WTC11 (cell line): ENCODE measurements at regions not wholly inside any gene's neighbourhood (a gene's known extent, or its start where the extent isn't known, plus 50 kb on each side); places are given as distances from the start of the nearest gene placed in this dataset.

ENCODE experiments used
- ATAC-seq: fragments of 200-7000 bp; cut with Tn5 transposase; 2 replicates; pipeline ENCODE4 v1.10.0; 2021; ENCODE audit warnings: mild to moderate bottlenecking, moderate library complexity
- CTCF ChIA-PET: fragments of 300-600 bp; sonication (Branson Sonifier 250); formaldehyde crosslinking; loops from one replicate; lab custom pipeline; 2021; ENCODE audit warnings: antibody characterized with exemption; lab: Charles Lee
- POLR2A ChIA-PET: fragments of 350-600 bp; sonication (Branson Sonifier 250); formaldehyde crosslinking; loops from one replicate; lab custom pipeline; 2021; ENCODE audit warnings: antibody characterized with exemption; lab: Charles Lee
- DNase-seq: peaks from one replicate; pipeline ENCODE4 v3.0.0; 2021; ENCODE audit warnings: low spot score
- H3K27ac Mint-ChIP-seq: 2 replicates; pipeline ENCODE4 v1.8.0; 2021; ENCODE audit warnings: mixed read lengths
- H3K27me3 Mint-ChIP-seq: 2 replicates; pipeline ENCODE4 v1.8.0; 2021; ENCODE audit warnings: low read depth, mild to moderate bottlenecking, moderate library complexity, mixed read lengths
- H3K36me3 Mint-ChIP-seq: 2 replicates; pipeline ENCODE4 v1.8.0; 2021; ENCODE audit warnings: mixed read lengths
- H3K4me1 Mint-ChIP-seq: 2 replicates; pipeline ENCODE4 v1.8.0; 2022; ENCODE audit warnings: mixed read lengths
- H3K4me3 Mint-ChIP-seq: 2 replicates; pipeline ENCODE4 v1.8.0; 2021; ENCODE audit warnings: mild to moderate bottlenecking, moderate library complexity, mixed read lengths
- H3K9me3 Mint-ChIP-seq: 2 replicates; pipeline ENCODE4 v1.8.0; 2021; ENCODE audit warnings: mixed read lengths
- CBFB ChIP-seq: sonication (generic); formaldehyde crosslinking; IDR thresholded peaks from 2 replicates; pipeline ENCODE4 v1.8.1; 2022; ENCODE audit warnings: mild to moderate bottlenecking, low read depth, missing genetic modification reagents
- CREB1 ChIP-seq: sonication (generic); formaldehyde crosslinking; IDR thresholded peaks from 2 replicates; pipeline ENCODE4 v1.8.0; 2023; ENCODE audit warnings: mild to moderate bottlenecking, missing genetic modification reagents
- CREM ChIP-seq: sonication (generic); formaldehyde crosslinking; IDR thresholded peaks from 2 replicates; pipeline ENCODE4 v1.8.1; 2022; ENCODE audit warnings: mild to moderate bottlenecking, missing genetic modification reagents, moderate library complexity
- ETV6 ChIP-seq: sonication (generic); formaldehyde crosslinking; IDR thresholded peaks from 2 replicates; pipeline ENCODE4 v1.8.1; 2022; ENCODE audit warnings: mild to moderate bottlenecking, missing genetic modification reagents
- GRHL2 ChIP-seq: fragments of 250-450 bp; sonication (Bioruptor Pico); IDR thresholded peaks from 2 replicates; pipeline ENCODE4 v1.8.0; 2022; ENCODE audit warnings: mild to moderate bottlenecking, moderate library complexity; ENCODE audit not compliant: insufficient replicate concordance, severe bottlenecking
- MYBL2 ChIP-seq: sonication (generic); formaldehyde crosslinking; IDR thresholded peaks from 2 replicates; pipeline ENCODE4 v1.8.1; 2023; ENCODE audit warnings: mild to moderate bottlenecking, moderate library complexity, missing genetic modification reagents
- PRDM15 ChIP-seq: sonication (generic); formaldehyde crosslinking; IDR thresholded peaks from 2 replicates; pipeline ENCODE4 v1.8.0; 2022; ENCODE audit warnings: missing genetic modification reagents
- RORB ChIP-seq: fragments of 250-450 bp; sonication (Bioruptor Pico); IDR thresholded peaks from 2 replicates; pipeline ENCODE4 v1.9.0; 2021; ENCODE audit warnings: mild to moderate bottlenecking
- ZBTB21 ChIP-seq: sonication (generic); formaldehyde crosslinking; IDR thresholded peaks from 2 replicates; pipeline ENCODE4 v1.8.1; 2023; ENCODE audit warnings: mild to moderate bottlenecking, missing genetic modification reagents, borderline replicate concordance
- ZNF121 ChIP-seq: sonication (generic); formaldehyde crosslinking; IDR thresholded peaks from 2 replicates; pipeline ENCODE4 v1.8.0; 2023; ENCODE audit warnings: missing genetic modification reagents
- ZNF219 ChIP-seq: sonication (generic); formaldehyde crosslinking; IDR thresholded peaks from 2 replicates; pipeline ENCODE4 v1.8.0; 2023; ENCODE audit warnings: missing genetic modification reagents, mild to moderate bottlenecking, borderline replicate concordance
- TF ChIP-seq, protein P1 (sequence below): fragments of 250-450 bp; sonication (Bioruptor Pico); IDR thresholded peaks from 2 replicates; pipeline ENCODE4 v1.9.0; 2021; ENCODE audit warnings: mild to moderate bottlenecking, borderline replicate concordance
- TF ChIP-seq, protein P2 (sequence below): sonication (generic); formaldehyde crosslinking; IDR thresholded peaks from 2 replicates; pipeline ENCODE4 v1.8.0; 2023; ENCODE audit warnings: mild to moderate bottlenecking, missing genetic modification reagents

GRCh38 chr3:66629982-66630368, 129.2 kb upstream of the LRIG1 start:
- peaks cover 27% of the 10 kb centered on the region for H3K4me1 Mint-ChIP-seq
- ATAC-seq (no peak), DNase-seq (no peak)
- H3K36me3 Mint-ChIP-seq: no peaks in the 10 kb centered on the region
- no peak overlapping the region for H3K4me3 Mint-ChIP-seq
- H3K27me3 Mint-ChIP-seq: no peaks in the 10 kb centered on the region; the same call in 1 of the 2 replicates
- no peak overlapping the region for H3K27ac Mint-ChIP-seq
- TF ChIP-seq CREB1 (CRISPR knock-in tag): no peak
- TF ChIP-seq ZNF121: no peak
- TF ChIP-seq GRHL2 (CRISPR knock-in tag): no peak
- TF ChIP-seq ZNF219: no peak
- TF ChIP-seq, protein P1, sequence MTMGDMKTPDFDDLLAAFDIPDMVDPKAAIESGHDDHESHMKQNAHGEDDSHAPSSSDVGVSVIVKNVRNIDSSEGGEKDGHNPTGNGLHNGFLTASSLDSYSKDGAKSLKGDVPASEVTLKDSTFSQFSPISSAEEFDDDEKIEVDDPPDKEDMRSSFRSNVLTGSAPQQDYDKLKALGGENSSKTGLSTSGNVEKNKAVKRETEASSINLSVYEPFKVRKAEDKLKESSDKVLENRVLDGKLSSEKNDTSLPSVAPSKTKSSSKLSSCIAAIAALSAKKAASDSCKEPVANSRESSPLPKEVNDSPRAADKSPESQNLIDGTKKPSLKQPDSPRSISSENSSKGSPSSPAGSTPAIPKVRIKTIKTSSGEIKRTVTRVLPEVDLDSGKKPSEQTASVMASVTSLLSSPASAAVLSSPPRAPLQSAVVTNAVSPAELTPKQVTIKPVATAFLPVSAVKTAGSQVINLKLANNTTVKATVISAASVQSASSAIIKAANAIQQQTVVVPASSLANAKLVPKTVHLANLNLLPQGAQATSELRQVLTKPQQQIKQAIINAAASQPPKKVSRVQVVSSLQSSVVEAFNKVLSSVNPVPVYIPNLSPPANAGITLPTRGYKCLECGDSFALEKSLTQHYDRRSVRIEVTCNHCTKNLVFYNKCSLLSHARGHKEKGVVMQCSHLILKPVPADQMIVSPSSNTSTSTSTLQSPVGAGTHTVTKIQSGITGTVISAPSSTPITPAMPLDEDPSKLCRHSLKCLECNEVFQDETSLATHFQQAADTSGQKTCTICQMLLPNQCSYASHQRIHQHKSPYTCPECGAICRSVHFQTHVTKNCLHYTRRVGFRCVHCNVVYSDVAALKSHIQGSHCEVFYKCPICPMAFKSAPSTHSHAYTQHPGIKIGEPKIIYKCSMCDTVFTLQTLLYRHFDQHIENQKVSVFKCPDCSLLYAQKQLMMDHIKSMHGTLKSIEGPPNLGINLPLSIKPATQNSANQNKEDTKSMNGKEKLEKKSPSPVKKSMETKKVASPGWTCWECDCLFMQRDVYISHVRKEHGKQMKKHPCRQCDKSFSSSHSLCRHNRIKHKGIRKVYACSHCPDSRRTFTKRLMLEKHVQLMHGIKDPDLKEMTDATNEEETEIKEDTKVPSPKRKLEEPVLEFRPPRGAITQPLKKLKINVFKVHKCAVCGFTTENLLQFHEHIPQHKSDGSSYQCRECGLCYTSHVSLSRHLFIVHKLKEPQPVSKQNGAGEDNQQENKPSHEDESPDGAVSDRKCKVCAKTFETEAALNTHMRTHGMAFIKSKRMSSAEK (CRISPR knock-in tag): no peak
- no peak for TF ChIP-seq CBFB (CRISPR knock-in tag)
- no peak for TF ChIP-seq MYBL2 (CRISPR knock-in tag)
- H3K9me3 Mint-ChIP-seq: no peaks in the 10 kb centered on the region
- ChIA-PET CTCF (no interaction called here), POLR2A (no interaction called here)

GRCh38 chr3:66633402-66634381, 132.9 kb upstream of the LRIG1 start:
- TF ChIP-seq CBFB (CRISPR knock-in tag) (no peak), ZBTB21 (CRISPR knock-in tag) (no peak), CREM (no peak), RORB (no peak), ETV6 (CRISPR knock-in tag) (no peak), ZNF219 (no peak), PRDM15 (CRISPR knock-in tag) (no peak), CREB1 (CRISPR knock-in tag) (no peak)
- TF ChIP-seq, protein P2, sequence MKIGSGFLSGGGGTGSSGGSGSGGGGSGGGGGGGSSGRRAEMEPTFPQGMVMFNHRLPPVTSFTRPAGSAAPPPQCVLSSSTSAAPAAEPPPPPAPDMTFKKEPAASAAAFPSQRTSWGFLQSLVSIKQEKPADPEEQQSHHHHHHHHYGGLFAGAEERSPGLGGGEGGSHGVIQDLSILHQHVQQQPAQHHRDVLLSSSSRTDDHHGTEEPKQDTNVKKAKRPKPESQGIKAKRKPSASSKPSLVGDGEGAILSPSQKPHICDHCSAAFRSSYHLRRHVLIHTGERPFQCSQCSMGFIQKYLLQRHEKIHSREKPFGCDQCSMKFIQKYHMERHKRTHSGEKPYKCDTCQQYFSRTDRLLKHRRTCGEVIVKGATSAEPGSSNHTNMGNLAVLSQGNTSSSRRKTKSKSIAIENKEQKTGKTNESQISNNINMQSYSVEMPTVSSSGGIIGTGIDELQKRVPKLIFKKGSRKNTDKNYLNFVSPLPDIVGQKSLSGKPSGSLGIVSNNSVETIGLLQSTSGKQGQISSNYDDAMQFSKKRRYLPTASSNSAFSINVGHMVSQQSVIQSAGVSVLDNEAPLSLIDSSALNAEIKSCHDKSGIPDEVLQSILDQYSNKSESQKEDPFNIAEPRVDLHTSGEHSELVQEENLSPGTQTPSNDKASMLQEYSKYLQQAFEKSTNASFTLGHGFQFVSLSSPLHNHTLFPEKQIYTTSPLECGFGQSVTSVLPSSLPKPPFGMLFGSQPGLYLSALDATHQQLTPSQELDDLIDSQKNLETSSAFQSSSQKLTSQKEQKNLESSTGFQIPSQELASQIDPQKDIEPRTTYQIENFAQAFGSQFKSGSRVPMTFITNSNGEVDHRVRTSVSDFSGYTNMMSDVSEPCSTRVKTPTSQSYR (CRISPR knock-in tag): no peak
- TF ChIP-seq, all 79 proteins: peak for 0
- no peak overlapping the region for H3K4me3 Mint-ChIP-seq
- peaks cover 29% of the 10 kb centered on the region for H3K4me1 Mint-ChIP-seq
- no peaks in the 10 kb centered on the region for H3K36me3 Mint-ChIP-seq
- ChIA-PET CTCF (interaction anchor here (0.6 to 1.3 kb wide), 4 partner anchors 41 to 322 kb away, joined by 3 to 5 read pairs (median 3); no protein-coding TSS in a partner anchor), POLR2A (interaction anchor here (0.7 kb wide), 1 partner anchor 414 kb away, joined by 4 read pairs; no protein-coding TSS in a partner anchor)
- ATAC-seq (no peak), DNase-seq (no peak)
- H3K27ac Mint-ChIP-seq: no peak overlapping the region; the same call in 1 of the 2 replicates
- H3K27me3 Mint-ChIP-seq: no peaks in the 10 kb centered on the region; the same call in 1 of the 2 replicates
- H3K9me3 Mint-ChIP-seq: no peaks in the 10 kb centered on the region
